GM12878 (cell line): ENCODE measurements at regions not wholly inside any gene's neighbourhood (a gene's known extent, or its start where the extent isn't known, plus 50 kb on each side); places are given as distances from the start of the nearest gene placed in this dataset.

Experiments used
- ATAC-seq: fragments of 200-7000 bp; cut with Tn5 transposase; 3 replicates; pipeline ENCODE4 v1.9.1; 2020; ENCODE audit warnings: mild to moderate bottlenecking, moderate library complexity
- BruUV-seq: library from RNA; stranded (reverse); fragments of 400-500 nt; replicated peaks from 2 replicates; lab custom pipeline; 2021; lab: Mats Ljungman, UMichigan
- CTCF ChIA-PET: fragments of 300-600 bp; sonication (Branson Sonifier 250); formaldehyde crosslinking; extraction: SDS; loops from one replicate; lab custom pipeline; 2021; ENCODE audit warnings: inconsistent platforms; lab: Yijun Ruan, JAX
- POLR2A ChIA-PET: fragments of 350-600 bp; formaldehyde crosslinking; extraction: SDS; loops from one replicate; lab custom pipeline; 2021; ENCODE audit warnings: inconsistent platforms; lab: Charles Lee
- RAD21 ChIA-PET: fragments of 300-600 bp; sonication (Branson Sonifier 250); formaldehyde crosslinking; loops from one replicate; lab custom pipeline; 2023; ENCODE audit warnings: antibody characterized with exemption; ENCODE audit not compliant: unreplicated experiment; lab: Charles Lee
- SMC1A ChIA-PET: fragments of 300-600 bp; sonication (Branson Sonifier 250); formaldehyde crosslinking; loops from one replicate; lab custom pipeline; 2023; ENCODE audit not compliant: unreplicated experiment, uncharacterized antibody; lab: Charles Lee
- DNase-seq: peaks from one replicate; pipeline ENCODE4 v3.0.0-alpha.2; 2011; ENCODE audit warnings: low read depth, low spot score
- FAIRE-seq: peaks from 3 replicates; lab custom pipeline; 2011; peaks lifted over from hg19 to GRCh38; lab: Jason Lieb, UNC
- H2AFZ ChIP-seq: 2 replicates; pipeline ENCODE4 v1.6.0; 2011; ENCODE audit warnings: low read depth, low read length, control low read depth; ENCODE audit not compliant: control insufficient read depth
- H3K27ac ChIP-seq: 2 replicates; pipeline ENCODE4 v1.5.1; 2011; ENCODE audit warnings: control low read depth; ENCODE audit not compliant: control insufficient read depth, insufficient read depth
- H3K27me3 ChIP-seq, 2 experiments: replicated peaks in 1 of 2; 2 replicates each; pipeline versions ENCODE4 v1.6.0 to v1.6.1; 2011; ENCODE audit warnings: low read length in 1 of 2; ENCODE audit not compliant: control insufficient read depth in 2 of 2, insufficient read depth in 2 of 2
- H3K36me3 ChIP-seq, 2 experiments: 2 replicates each; pipeline ENCODE4 v1.5.1; 2011; ENCODE audit warnings: low read length in 1 of 2; ENCODE audit not compliant: control insufficient read depth in 2 of 2, insufficient read depth in 2 of 2
- H3K4me1 ChIP-seq: 2 replicates; pipeline ENCODE4 v1.6.1; 2011; ENCODE audit warnings: mild to moderate bottlenecking, low read length, moderate library complexity, mixed read lengths; ENCODE audit not compliant: control insufficient read depth, insufficient read depth
- H3K4me2 ChIP-seq: 2 replicates; pipeline ENCODE4 v1.6.0; 2011; ENCODE audit warnings: control low read depth; ENCODE audit not compliant: control insufficient read depth, insufficient read depth
- H3K4me3 ChIP-seq: fragments of 200-600 bp; sonication (generic); 2 replicates; pipeline ENCODE4 v1.5.1; 2016
- H3K79me2 ChIP-seq: 2 replicates; pipeline ENCODE4 v1.6.0; 2011; ENCODE audit warnings: low read length; ENCODE audit not compliant: control insufficient read depth, insufficient read depth
- H3K9ac ChIP-seq: 2 replicates; pipeline ENCODE4 v1.8.0; 2011; ENCODE audit warnings: low read length, control low read depth, mixed read lengths; ENCODE audit not compliant: control insufficient read depth, insufficient read depth
- H3K9me3 ChIP-seq: replicated peaks from 3 replicates; pipeline ENCODE4 v1.5.1; 2011; ENCODE audit warnings: mild to moderate bottlenecking, low read length; ENCODE audit not compliant: control insufficient read depth, insufficient read depth
- H4K20me1 ChIP-seq: 2 replicates; pipeline ENCODE4 v1.6.0; 2011; ENCODE audit not compliant: control insufficient read depth, insufficient read depth
- BHLHE40 ChIP-seq, 2 experiments: fragments of 450-650 bp in 1 of 2; IDR thresholded peaks; 2 replicates each; pipeline ENCODE4 v1.6.1; 2011 to 2017; ENCODE audit warnings: low read depth in 2 of 2, borderline replicate concordance in 1 of 2, improper control_type of control experiment in 1 of 2, low read length in 1 of 2, mild to moderate bottlenecking in 1 of 2
- EP300 ChIP-seq, 2 experiments: fragments of 150-350 bp in 1 of 2; IDR thresholded peaks; 2 replicates each; pipeline ENCODE4 v1.6.1; 2011 to 2012; ENCODE audit warnings: low read depth in 2 of 2, low read length in 2 of 2, borderline replicate concordance in 1 of 2, improper control_type of control experiment in 1 of 2, inconsistent platforms in 1 of 2; ENCODE audit not compliant: control insufficient read depth in 1 of 2
- IKZF1 ChIP-seq: fragments of 450-650 bp; conservative IDR thresholded peaks from 2 replicates; pipeline ENCODE4 v1.6.1; 2017; ENCODE audit warnings: antibody characterized with exemption, mild to moderate bottlenecking
- IKZF2 ChIP-seq, 2 experiments: fragments of 450-650 bp; IDR thresholded peaks; 2 replicates each; pipeline ENCODE4 v1.6.1; 2017; ENCODE audit warnings: mild to moderate bottlenecking in 2 of 2, moderate library complexity in 2 of 2
- SRF ChIP-seq, 2 experiments: IDR thresholded peaks; 2 replicates each; pipeline ENCODE4 v1.6.1; 2011; ENCODE audit warnings: low read depth in 2 of 2, low read length in 2 of 2, mild to moderate bottlenecking in 1 of 2, moderate library complexity in 1 of 2
- TCF12 ChIP-seq: IDR thresholded peaks from 2 replicates; pipeline ENCODE4 v1.6.1; 2011; ENCODE audit warnings: low read depth, mild to moderate bottlenecking, low read length
- TCF3 ChIP-seq: IDR thresholded peaks from 2 replicates; pipeline ENCODE4 v1.6.1; 2012; ENCODE audit warnings: low read depth, mild to moderate bottlenecking, low read length, borderline replicate concordance; ENCODE audit not compliant: insufficient read depth
- ZNF274 ChIP-seq: IDR thresholded peaks from one replicate; pipeline ENCODE4 v1.8.0; 2011; ENCODE audit not compliant: insufficient read length, insufficient read depth
- WGBS: methylation state at CpG from one replicate; pipeline ENCODE4 v1.1.6; 2016; ENCODE audit warnings: low lambda C conversion rate; ENCODE audit not compliant: insufficient replicate concordance, insufficient coverage; ENCODE audit errors: missing lambda C conversion rate; 5-methylcytosine and 5-hydroxymethylcytosine counted together
- in situ Hi-C: fragments of 300-500 bp; cut with MboI; formaldehyde crosslinking; loops from 9 replicates; pipeline ENCODE4 v1.14.3; 2018; ENCODE audit warnings: mixed read lengths
- intact Hi-C: fragments of 100-400 bp; cut with micrococcal nuclease; formaldehyde crosslinking; loops from one replicate; pipeline ENCODE4 v1.14.2; 2022; ENCODE audit not compliant: unreplicated experiment
- TF ChIP-seq, protein P1 (sequence below): fragments of 450-650 bp; IDR thresholded peaks from 2 replicates; pipeline ENCODE4 v1.6.1; 2016; ENCODE audit warnings: mild to moderate bottlenecking
- TF ChIP-seq, protein P2 (sequence below): fragments of 450-650 bp; IDR thresholded peaks from 2 replicates; pipeline ENCODE4 v1.6.1; 2014; ENCODE audit warnings: mild to moderate bottlenecking
- TF ChIP-seq, protein P3 (sequence below), 3 experiments: IDR thresholded peaks in 2 of 3; conservative IDR thresholded peaks in 1 of 3; 2 replicates each; pipeline ENCODE4 v1.5.1; 2011; ENCODE audit warnings: low read depth in 3 of 3, low read length in 3 of 3, mild to moderate bottlenecking in 3 of 3, control low read depth in 2 of 3, moderate library complexity in 2 of 3, inconsistent platforms in 1 of 3, mixed read lengths in 1 of 3; ENCODE audit not compliant: control insufficient read depth in 2 of 3, insufficient read depth in 1 of 3; ENCODE audit errors: extremely low read depth in 1 of 3
- TF ChIP-seq, protein P4 (sequence below): fragments of 450-650 bp; conservative IDR thresholded peaks from 2 replicates; pipeline ENCODE4 v1.6.1; 2017; ENCODE audit warnings: mild to moderate bottlenecking, moderate library complexity

DNA sequence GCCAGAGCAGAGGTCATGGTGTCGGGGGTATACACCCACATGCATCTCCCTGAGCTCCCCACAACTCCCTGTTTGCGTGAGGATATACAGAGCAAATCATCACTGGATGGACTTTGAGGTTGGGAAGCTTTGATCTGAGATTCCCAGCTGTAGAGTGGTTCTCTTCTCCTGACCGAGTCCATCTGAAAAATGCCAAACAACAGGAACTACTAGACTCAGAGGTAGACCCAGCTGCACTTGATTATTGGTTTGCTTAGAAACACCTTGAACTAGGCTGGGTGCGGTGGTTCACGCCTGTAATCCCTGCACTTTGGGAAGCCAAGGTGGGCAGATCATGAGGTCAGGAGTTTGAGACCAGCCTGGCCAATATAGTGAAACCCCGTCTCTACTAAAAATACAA lies 125.0 kb downstream of the UNC5CL start (continued):
- TF ChIP-seq SRF (IDR thresholded peaks at IDR 0.05; ENCODE audit: low read depth in 2 of 2, low read length in 2 of 2) (no peak), BHLHE40 (IDR thresholded peaks at IDR 0.05; ENCODE audit: borderline replicate concordance in 1 of 2, low read depth in 2 of 2, low read length in 1 of 2) (no peak), TCF12 (no peak)
- TF ChIP-seq, protein P1, sequence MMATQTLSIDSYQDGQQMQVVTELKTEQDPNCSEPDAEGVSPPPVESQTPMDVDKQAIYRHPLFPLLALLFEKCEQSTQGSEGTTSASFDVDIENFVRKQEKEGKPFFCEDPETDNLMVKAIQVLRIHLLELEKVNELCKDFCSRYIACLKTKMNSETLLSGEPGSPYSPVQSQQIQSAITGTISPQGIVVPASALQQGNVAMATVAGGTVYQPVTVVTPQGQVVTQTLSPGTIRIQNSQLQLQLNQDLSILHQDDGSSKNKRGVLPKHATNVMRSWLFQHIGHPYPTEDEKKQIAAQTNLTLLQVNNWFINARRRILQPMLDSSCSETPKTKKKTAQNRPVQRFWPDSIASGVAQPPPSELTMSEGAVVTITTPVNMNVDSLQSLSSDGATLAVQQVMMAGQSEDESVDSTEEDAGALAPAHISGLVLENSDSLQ, result no peak
- TF ChIP-seq, protein P2, sequence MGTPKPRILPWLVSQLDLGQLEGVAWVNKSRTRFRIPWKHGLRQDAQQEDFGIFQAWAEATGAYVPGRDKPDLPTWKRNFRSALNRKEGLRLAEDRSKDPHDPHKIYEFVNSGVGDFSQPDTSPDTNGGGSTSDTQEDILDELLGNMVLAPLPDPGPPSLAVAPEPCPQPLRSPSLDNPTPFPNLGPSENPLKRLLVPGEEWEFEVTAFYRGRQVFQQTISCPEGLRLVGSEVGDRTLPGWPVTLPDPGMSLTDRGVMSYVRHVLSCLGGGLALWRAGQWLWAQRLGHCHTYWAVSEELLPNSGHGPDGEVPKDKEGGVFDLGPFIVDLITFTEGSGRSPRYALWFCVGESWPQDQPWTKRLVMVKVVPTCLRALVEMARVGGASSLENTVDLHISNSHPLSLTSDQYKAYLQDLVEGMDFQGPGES, result no peak

DNA sequence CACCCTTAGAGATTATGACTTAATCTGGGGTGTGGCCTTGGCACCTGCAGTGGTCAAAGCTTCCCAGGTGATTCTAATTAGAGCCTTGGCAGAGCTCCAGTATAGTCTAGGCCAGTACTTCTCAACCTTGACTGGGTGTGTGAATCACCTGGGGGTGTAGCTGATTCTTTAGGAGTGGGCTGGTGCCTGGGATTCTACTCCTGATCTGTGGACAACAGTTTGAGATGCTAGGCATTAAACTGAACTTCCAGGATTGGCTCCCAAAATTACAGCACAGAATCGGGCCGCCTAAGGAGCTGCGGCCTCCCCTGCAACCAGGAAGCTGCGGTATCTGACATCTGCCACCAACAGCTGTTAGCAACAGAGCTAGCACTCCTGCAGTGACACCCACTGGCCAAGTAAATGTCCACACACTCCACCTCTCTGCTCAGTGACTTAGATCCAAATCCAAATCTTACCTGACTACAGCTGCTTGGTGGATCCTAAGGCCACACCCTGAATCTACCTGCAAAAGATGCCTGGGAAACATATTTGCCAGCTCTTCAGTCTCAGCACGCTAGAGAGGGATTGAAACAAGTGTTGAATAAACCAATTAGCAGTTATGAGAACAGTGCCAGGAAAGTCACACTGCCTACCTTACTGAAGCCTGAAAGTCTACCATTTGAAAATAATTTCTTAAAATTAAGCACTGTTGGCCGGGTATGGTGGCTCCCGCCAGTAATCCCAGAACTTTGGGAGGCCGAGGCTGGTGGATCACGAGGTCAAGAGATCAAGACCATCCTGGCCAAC lies 126.7 kb downstream of the UNC5CL start:
- no peak overlapping the region for H2AFZ ChIP-seq
- H3K27me3 ChIP-seq, result no peaks in the 10 kb centered on the region; a peak in 1 of 4 replicates
- intact Hi-C loops (loop anchor here (1.0 to 10.0 kb wide), 2 partner anchors 362 to 578 kb away; no protein-coding TSS in a partner anchor), in situ Hi-C loops (no loop called here)
- no TSS peak for BruUV-seq
- DNase-seq (peak; percentile 19), ATAC-seq (peak; percentile 100), FAIRE-seq (peak; percentile 93)
- H3K27ac ChIP-seq, result no peak overlapping the region
- no peaks in the 10 kb centered on the region for H3K79me2 ChIP-seq
- SMC1A ChIA-PET, result interaction anchor here (0.7 to 1.9 kb wide), 9 partner anchors 10 to 1715 kb away, joined by 3 to 5 read pairs (median 3); no protein-coding TSS in a partner anchor
- POLR2A ChIA-PET, result no interaction called here
- RAD21 ChIA-PET, result interaction anchor here (0.7 to 2.0 kb wide), 7 partner anchors 10 to 1047 kb away, joined by 3 to 6 read pairs (median 5); no protein-coding TSS in a partner anchor
- H3K4me2 ChIP-seq, result no peak overlapping the region
- no peak overlapping the region for H3K4me3 ChIP-seq
- no peaks in the 10 kb centered on the region for H3K4me1 ChIP-seq
- H3K9ac ChIP-seq, result no peak overlapping the region
- H4K20me1 ChIP-seq, result no peaks in the 10 kb centered on the region
- CTCF ChIA-PET, result interaction anchor here (0.7 to 2.4 kb wide), 20 partner anchors 9 to 1566 kb away, joined by 3 to 23 read pairs (median 3); no protein-coding TSS in a partner anchor
- no peaks in the 10 kb centered on the region for H3K9me3 ChIP-seq
- no peaks in the 10 kb centered on the region for H3K36me3 ChIP-seq
- WGBS, result 24% methylated on average over 9 of the region's 9 CpGs
- TF ChIP-seq EP300 (IDR thresholded peaks at IDR 0.05; ENCODE audit: borderline replicate concordance in 1 of 2, control insufficient read depth in 1 of 2, low read depth in 2 of 2, low read length in 2 of 2) (peak in 1 of 2 experiments; percentile 30; a peak in 1 of 4 replicates), TCF3 (peak; percentile 94), IKZF1 (peak; percentile 49), IKZF2 (IDR thresholded peaks at IDR 0.05) (peak in 1 of 2 experiments; percentile 16; a peak in 1 of 4 replicates), ZNF274 (no peak)
- TF ChIP-seq, protein P2, result no peak
- TF ChIP-seq, protein P3, sequence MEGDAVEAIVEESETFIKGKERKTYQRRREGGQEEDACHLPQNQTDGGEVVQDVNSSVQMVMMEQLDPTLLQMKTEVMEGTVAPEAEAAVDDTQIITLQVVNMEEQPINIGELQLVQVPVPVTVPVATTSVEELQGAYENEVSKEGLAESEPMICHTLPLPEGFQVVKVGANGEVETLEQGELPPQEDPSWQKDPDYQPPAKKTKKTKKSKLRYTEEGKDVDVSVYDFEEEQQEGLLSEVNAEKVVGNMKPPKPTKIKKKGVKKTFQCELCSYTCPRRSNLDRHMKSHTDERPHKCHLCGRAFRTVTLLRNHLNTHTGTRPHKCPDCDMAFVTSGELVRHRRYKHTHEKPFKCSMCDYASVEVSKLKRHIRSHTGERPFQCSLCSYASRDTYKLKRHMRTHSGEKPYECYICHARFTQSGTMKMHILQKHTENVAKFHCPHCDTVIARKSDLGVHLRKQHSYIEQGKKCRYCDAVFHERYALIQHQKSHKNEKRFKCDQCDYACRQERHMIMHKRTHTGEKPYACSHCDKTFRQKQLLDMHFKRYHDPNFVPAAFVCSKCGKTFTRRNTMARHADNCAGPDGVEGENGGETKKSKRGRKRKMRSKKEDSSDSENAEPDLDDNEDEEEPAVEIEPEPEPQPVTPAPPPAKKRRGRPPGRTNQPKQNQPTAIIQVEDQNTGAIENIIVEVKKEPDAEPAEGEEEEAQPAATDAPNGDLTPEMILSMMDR (IDR thresholded peaks at IDR 0.05 in 2 of 3, conservative IDR thresholded peaks at IDR 0.05 in 1 of 3; ENCODE audit: control insufficient read depth in 2 of 3, extremely low read depth in 1 of 3, insufficient read depth in 1 of 3, low read depth in 3 of 3, low read length in 3 of 3), result peak; percentile 71 to 83 (median 73)
- TF ChIP-seq, protein P4, sequence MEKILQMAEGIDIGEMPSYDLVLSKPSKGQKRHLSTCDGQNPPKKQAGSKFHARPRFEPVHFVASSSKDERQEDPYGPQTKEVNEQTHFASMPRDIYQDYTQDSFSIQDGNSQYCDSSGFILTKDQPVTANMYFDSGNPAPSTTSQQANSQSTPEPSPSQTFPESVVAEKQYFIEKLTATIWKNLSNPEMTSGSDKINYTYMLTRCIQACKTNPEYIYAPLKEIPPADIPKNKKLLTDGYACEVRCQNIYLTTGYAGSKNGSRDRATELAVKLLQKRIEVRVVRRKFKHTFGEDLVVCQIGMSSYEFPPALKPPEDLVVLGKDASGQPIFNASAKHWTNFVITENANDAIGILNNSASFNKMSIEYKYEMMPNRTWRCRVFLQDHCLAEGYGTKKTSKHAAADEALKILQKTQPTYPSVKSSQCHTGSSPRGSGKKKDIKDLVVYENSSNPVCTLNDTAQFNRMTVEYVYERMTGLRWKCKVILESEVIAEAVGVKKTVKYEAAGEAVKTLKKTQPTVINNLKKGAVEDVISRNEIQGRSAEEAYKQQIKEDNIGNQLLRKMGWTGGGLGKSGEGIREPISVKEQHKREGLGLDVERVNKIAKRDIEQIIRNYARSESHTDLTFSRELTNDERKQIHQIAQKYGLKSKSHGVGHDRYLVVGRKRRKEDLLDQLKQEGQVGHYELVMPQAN, result no peak
